Caco-2 (cell line): ENCODE measurements at regions not wholly inside any gene's neighbourhood (a gene's known extent, or its start where the extent isn't known, plus 50 kb on each side); places are given as distances from the start of the nearest gene placed in this dataset.

Experiments
- BruUV-seq: library from RNA; stranded (reverse); fragments of 400-500 nt; replicated peaks from 2 replicates; lab custom pipeline; 2021; lab: Mats Ljungman, UMichigan
- CTCF ChIA-PET: fragments of 300-600 bp; sonication (Branson Sonifier 250); formaldehyde crosslinking; loops from one replicate; lab custom pipeline; 2022; ENCODE audit warnings: antibody characterized with exemption; lab: Charles Lee
- POLR2A ChIA-PET: fragments of 300-600 bp; sonication (Branson Sonifier 250); formaldehyde crosslinking; loops from one replicate; lab custom pipeline; 2022; ENCODE audit warnings: antibody characterized with exemption; lab: Charles Lee
- DNase-seq, 2 experiments: peaks; one replicate each; pipeline versions ENCODE4 v3.0.0 to v3.0.0-alpha.2; 2020 to 2022
- H3K27me3 ChIP-seq: replicated peaks from 2 replicates; pipeline ENCODE4 v1.6.0; 2011; ENCODE audit warnings: low read length; ENCODE audit not compliant: control insufficient read depth, insufficient read depth
- H3K36me3 ChIP-seq: 2 replicates; pipeline ENCODE4 v1.5.1; 2011; ENCODE audit warnings: low read length; ENCODE audit not compliant: control insufficient read depth, insufficient read depth
- H3K4me1 ChIP-seq: fragments of 250-450 bp; sonication (Bioruptor Pico); 2 replicates; pipeline ENCODE4 v1.5.1; 2020; ENCODE audit warnings: mild to moderate bottlenecking
- H3K4me3 ChIP-seq: 2 replicates; pipeline ENCODE4 v1.5.1; 2011; ENCODE audit warnings: low read depth, mild to moderate bottlenecking, control low read depth, low read length
- H3K9me3 ChIP-seq: fragments of 250-450 bp; sonication (Bioruptor Pico); 2 replicates; pipeline ENCODE4 v1.5.1; 2020; ENCODE audit warnings: mild to moderate bottlenecking, moderate library complexity
- H3K27ac Mint-ChIP-seq: one replicate; pipeline ENCODE4 v1.8.0; 2022; ENCODE audit warnings: mixed read lengths; ENCODE audit not compliant: unreplicated experiment
- H3K27me3 Mint-ChIP-seq: one replicate; pipeline ENCODE4 v1.8.0; 2022; ENCODE audit warnings: mixed read lengths; ENCODE audit not compliant: insufficient read depth, unreplicated experiment
- H3K36me3 Mint-ChIP-seq: one replicate; pipeline ENCODE4 v1.8.0; 2022; ENCODE audit warnings: mild to moderate bottlenecking, mixed read lengths; ENCODE audit not compliant: insufficient read depth, unreplicated experiment
- H3K4me1 Mint-ChIP-seq: one replicate; pipeline ENCODE4 v1.8.0; 2022; ENCODE audit warnings: low read depth, mixed read lengths; ENCODE audit not compliant: unreplicated experiment
- H3K4me3 Mint-ChIP-seq: one replicate; pipeline ENCODE4 v1.8.0; 2022; ENCODE audit warnings: mild to moderate bottlenecking, moderate library complexity, mixed read lengths; ENCODE audit not compliant: unreplicated experiment
- H3K9me3 Mint-ChIP-seq: one replicate; pipeline ENCODE4 v1.8.0; 2022; ENCODE audit warnings: mixed read lengths; ENCODE audit not compliant: unreplicated experiment
- CTCF ChIP-seq, 2 experiments: fragments of 200-600 bp in 1 of 2; IDR thresholded peaks; 1 replicate in 1 of 2; 2 replicates in 1 of 2; pipeline versions ENCODE4 v1.5.1 to v1.8.0; 2011 to 2022; ENCODE audit warnings: antibody characterized with exemption in 1 of 2, control low read depth in 1 of 2, inconsistent platforms in 1 of 2, low read depth in 1 of 2, low read length in 1 of 2, mild to moderate bottlenecking in 1 of 2, moderate library complexity in 1 of 2; ENCODE audit not compliant: insufficient read depth in 1 of 2, severe bottlenecking in 1 of 2, unreplicated experiment in 1 of 2
- intact Hi-C: fragments of 100-400 bp; cut with micrococcal nuclease; formaldehyde crosslinking; loops from one replicate; pipeline ENCODE4 v1.10.0; 2022; ENCODE audit not compliant: unreplicated experiment

GRCh38 chr4:38503689-38504395, 160.2 kb upstream of the KLF3 start:
- TF ChIP-seq CTCF (IDR thresholded peaks at IDR 0.05; ENCODE audit: insufficient read depth in 1 of 2, low read depth in 1 of 2, low read length in 1 of 2, severe bottlenecking in 1 of 2, unreplicated experiment in 1 of 2), result no peak
- no peaks in the 10 kb centered on the region for H3K27me3 ChIP-seq
- no peaks in the 10 kb centered on the region for H3K36me3 ChIP-seq
- H3K4me1 ChIP-seq, result no peaks in the 10 kb centered on the region
- Mint-ChIP-seq H3K27ac (no peak overlapping the region), H3K27me3 (no peaks in the 10 kb centered on the region), H3K36me3 (no peaks in the 10 kb centered on the region), H3K9me3 (no peaks in the 10 kb centered on the region), H3K4me1 (no peaks in the 10 kb centered on the region), H3K4me3 (no peak overlapping the region)
- intact Hi-C loops, result no loop called here
- POLR2A ChIA-PET, result no interaction called here
- BruUV-seq, result no TSS peak
- no peak overlapping the region for H3K4me3 ChIP-seq
- CTCF ChIA-PET, result no interaction called here
- no peaks in the 10 kb centered on the region for H3K9me3 ChIP-seq
- no peak for DNase-seq

- no peaks in the 10 kb centered on the region for H3K27me3 Mint-ChIP-seq
- H3K4me1 Mint-ChIP-seq, result no peaks in the 10 kb centered on the region
- Histone ChIP-seq H3K4me1 (no peaks in the 10 kb centered on the region), H3K4me3 (no peak overlapping the region), H3K36me3 (no peaks in the 10 kb centered on the region), H3K27me3 (no peaks in the 10 kb centered on the region), H3K9me3 (no peaks in the 10 kb centered on the region)
- no peak for DNase-seq
- POLR2A ChIA-PET, result no interaction called here
- TF ChIP-seq CTCF (IDR thresholded peaks at IDR 0.05; ENCODE audit: insufficient read depth in 1 of 2, low read depth in 1 of 2, low read length in 1 of 2, severe bottlenecking in 1 of 2, unreplicated experiment in 1 of 2), result no peak
- intact Hi-C loops, result no loop called here
- CTCF ChIA-PET, result no interaction called here
- no TSS peak for BruUV-seq
- no peak overlapping the region for H3K27ac Mint-ChIP-seq
- H3K4me3 Mint-ChIP-seq, result no peak overlapping the region
- H3K9me3 Mint-ChIP-seq, result no peaks in the 10 kb centered on the region
- H3K36me3 Mint-ChIP-seq, result no peaks in the 10 kb centered on the region
These were observed 159.6 kb upstream of the KLF3 start for GRCh38 chr4:38504396-38504715.

GRCh38 chr4:38509551-38509950, 154.4 kb upstream of the KLF3 start:
- ChIA-PET CTCF (no interaction called here), POLR2A (no interaction called here)
- Histone ChIP-seq H3K4me1 (no peaks in the 10 kb centered on the region), H3K36me3 (no peaks in the 10 kb centered on the region), H3K9me3 (no peaks in the 10 kb centered on the region), H3K27me3 (no peaks in the 10 kb centered on the region), H3K4me3 (no peak overlapping the region)
- no peak for TF ChIP-seq CTCF (IDR thresholded peaks at IDR 0.05; ENCODE audit: insufficient read depth in 1 of 2, low read depth in 1 of 2, low read length in 1 of 2, severe bottlenecking in 1 of 2, unreplicated experiment in 1 of 2)
- H3K9me3 Mint-ChIP-seq, result no peaks in the 10 kb centered on the region
- H3K36me3 Mint-ChIP-seq, result no peaks in the 10 kb centered on the region
- BruUV-seq, result no TSS peak
- no peak overlapping the region for H3K4me3 Mint-ChIP-seq
- intact Hi-C loops, result no loop called here
- no peaks in the 10 kb centered on the region for H3K27me3 Mint-ChIP-seq
- no peak overlapping the region for H3K27ac Mint-ChIP-seq
- DNase-seq, result no peak
- no peaks in the 10 kb centered on the region for H3K4me1 Mint-ChIP-seq
